HepG2 (cell line): ENCODE measurements at regions not wholly inside any gene's neighbourhood (a gene's known extent, or its start where the extent isn't known, plus 50 kb on each side); places are given as distances from the start of the nearest gene placed in this dataset.

Experiments
- HMG20A ChIP-seq: IDR thresholded peaks from 2 replicates; pipeline ENCODE4 v1.6.1; 2016; ENCODE audit warnings: borderline replicate concordance
- MTF1 ChIP-seq: sonication (generic); formaldehyde crosslinking; IDR thresholded peaks from 2 replicates; pipeline ENCODE4 v1.5.0; 2020; ENCODE audit warnings: missing genetic modification reagents
- MZF1 ChIP-seq: sonication (generic); formaldehyde crosslinking; IDR thresholded peaks from 2 replicates; pipeline ENCODE4 v1.8.1; 2023; ENCODE audit warnings: mild to moderate bottlenecking, missing genetic modification reagents, borderline replicate concordance
- NCOA1 ChIP-seq: sonication (generic); formaldehyde crosslinking; IDR thresholded peaks from 2 replicates; pipeline ENCODE4 v1.9.0; 2021; ENCODE audit warnings: missing genetic modification reagents
- NFKB2 ChIP-seq: sonication (generic); formaldehyde crosslinking; IDR thresholded peaks from 2 replicates; pipeline ENCODE4 v1.4.0; 2020; ENCODE audit warnings: missing genetic modification reagents, borderline replicate concordance
- REPIN1 ChIP-seq: sonication (generic); formaldehyde crosslinking; IDR thresholded peaks from 2 replicates; pipeline ENCODE4 v1.8.0; 2022; ENCODE audit warnings: missing genetic modification reagents, low read depth, mild to moderate bottlenecking, borderline replicate concordance
- SIX1 ChIP-seq: sonication (generic); formaldehyde crosslinking; IDR thresholded peaks from 2 replicates; pipeline ENCODE4 v1.4.0; 2020; ENCODE audit warnings: missing genetic modification reagents, borderline replicate concordance
- SNAI1 ChIP-seq: sonication (generic); formaldehyde crosslinking; IDR thresholded peaks from 2 replicates; pipeline ENCODE4 v1.5.0; 2020; ENCODE audit warnings: mild to moderate bottlenecking, missing genetic modification reagents, borderline replicate concordance
- TAF1 ChIP-seq: sonication (generic); formaldehyde crosslinking; IDR thresholded peaks from 2 replicates; pipeline ENCODE4 v1.4.0; 2020; ENCODE audit warnings: missing genetic modification reagents
- TARDBP ChIP-seq: sonication (generic); formaldehyde crosslinking; IDR thresholded peaks from 2 replicates; pipeline ENCODE4 v1.8.0; 2022; ENCODE audit warnings: mild to moderate bottlenecking, missing genetic modification reagents
- TCF7L2 ChIP-seq: IDR thresholded peaks from 2 replicates; pipeline ENCODE4 v1.6.1; 2011; ENCODE audit warnings: mild to moderate bottlenecking, low read depth, low read length, moderate library complexity
- TP53 ChIP-seq: sonication (generic); formaldehyde crosslinking; conservative IDR thresholded peaks from 2 replicates; pipeline ENCODE4 v1.4.0; 2020; ENCODE audit warnings: missing genetic modification reagents
- ZFY ChIP-seq: sonication (generic); formaldehyde crosslinking; IDR thresholded peaks from 2 replicates; pipeline ENCODE4 v1.4.0; 2020; ENCODE audit warnings: missing genetic modification reagents
- ZKSCAN1 ChIP-seq: fragments of 150-350 bp; IDR thresholded peaks from 2 replicates; pipeline ENCODE4 v1.6.1; 2014; ENCODE audit warnings: low read length
- ZNF256 ChIP-seq: sonication (generic); formaldehyde crosslinking; conservative IDR thresholded peaks from 2 replicates; pipeline ENCODE4 v1.4.0; 2020; ENCODE audit warnings: missing genetic modification reagents
- ZNF589 ChIP-seq: sonication (generic); formaldehyde crosslinking; conservative IDR thresholded peaks from 2 replicates; pipeline ENCODE4 v1.8.0; 2022; ENCODE audit warnings: mild to moderate bottlenecking, moderate library complexity, missing genetic modification reagents
- ZNF788 ChIP-seq: sonication (generic); formaldehyde crosslinking; IDR thresholded peaks from 2 replicates; pipeline ENCODE4 v1.5.0; 2020; ENCODE audit warnings: mild to moderate bottlenecking, missing genetic modification reagents, borderline replicate concordance
- TF ChIP-seq, protein P1 (sequence below): sonication (generic); formaldehyde crosslinking; IDR thresholded peaks from 2 replicates; pipeline ENCODE4 v1.5.0; 2020; ENCODE audit warnings: missing genetic modification reagents, mild to moderate bottlenecking, borderline replicate concordance
- TF ChIP-seq, protein P2 (sequence below): sonication (generic); formaldehyde crosslinking; conservative IDR thresholded peaks from 2 replicates; pipeline ENCODE4 v1.4.0; 2020; ENCODE audit warnings: missing genetic modification reagents
- TF ChIP-seq, protein P3 (sequence below): sonication (generic); formaldehyde crosslinking; conservative IDR thresholded peaks from 2 replicates; pipeline ENCODE4 v1.8.1; 2023; ENCODE audit warnings: missing genetic modification reagents
- TF ChIP-seq, protein P4 (sequence below): sonication (generic); formaldehyde crosslinking; IDR thresholded peaks from 2 replicates; pipeline ENCODE4 v1.4.0; 2020; ENCODE audit warnings: mild to moderate bottlenecking, missing genetic modification reagents
- TF ChIP-seq, protein P5 (sequence below): sonication (generic); formaldehyde crosslinking; IDR thresholded peaks from 2 replicates; pipeline ENCODE4 v1.5.1; 2020; ENCODE audit warnings: mild to moderate bottlenecking, missing genetic modification reagents

- TF ChIP-seq, protein P1, sequence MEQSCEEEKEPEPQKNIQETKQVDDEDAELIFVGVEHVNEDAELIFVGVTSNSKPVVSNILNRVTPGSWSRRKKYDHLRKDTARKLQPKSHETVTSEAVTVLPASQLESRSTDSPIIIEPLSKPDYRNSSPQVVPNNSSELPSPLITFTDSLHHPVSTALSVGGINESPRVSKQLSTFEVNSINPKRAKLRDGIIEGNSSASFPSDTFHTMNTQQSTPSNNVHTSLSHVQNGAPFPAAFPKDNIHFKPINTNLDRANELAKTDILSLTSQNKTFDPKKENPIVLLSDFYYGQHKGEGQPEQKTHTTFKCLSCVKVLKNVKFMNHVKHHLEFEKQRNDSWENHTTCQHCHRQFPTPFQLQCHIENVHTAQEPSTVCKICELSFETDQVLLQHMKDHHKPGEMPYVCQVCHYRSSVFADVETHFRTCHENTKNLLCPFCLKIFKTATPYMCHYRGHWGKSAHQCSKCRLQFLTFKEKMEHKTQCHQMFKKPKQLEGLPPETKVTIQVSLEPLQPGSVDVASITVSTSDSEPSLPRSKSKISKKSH (CRISPR knock-in tag) = 0 out of 2 replicates have a peak, but pooled peaks have one; percentile 48
- TF ChIP-seq ZNF256 (no peak), ZFY (CRISPR knock-in tag) (peak; percentile 78), ZNF788 (CRISPR knock-in tag) (peak; percentile 68; the same call in 1 of the 2 replicates), TAF1 (no peak), ZKSCAN1 (peak; percentile 81), MZF1 (CRISPR knock-in tag) (no peak), NCOA1 (no peak; the same call in 1 of the 2 replicates), NFKB2 (CRISPR knock-in tag) (peak; percentile 77; the same call in 1 of the 2 replicates), MTF1 (CRISPR knock-in tag) (no peak; the same call in 1 of the 2 replicates), SIX1 (CRISPR knock-in tag) (peak; percentile 20; the same call in 1 of the 2 replicates), REPIN1 (peak; percentile 47), TARDBP (CRISPR knock-in tag) (peak; percentile 90; the same call in 1 of the 2 replicates), TP53 (0 out of 2 replicates have a peak, but pooled peaks have one; percentile 18), ZNF589 (CRISPR knock-in tag) (no peak; the same call in 1 of the 2 replicates), TCF7L2 (no peak), SNAI1 (peak; percentile 74; the same call in 1 of the 2 replicates), HMG20A (CRISPR knock-in tag) (peak; percentile 72)
- TF ChIP-seq, protein P2, sequence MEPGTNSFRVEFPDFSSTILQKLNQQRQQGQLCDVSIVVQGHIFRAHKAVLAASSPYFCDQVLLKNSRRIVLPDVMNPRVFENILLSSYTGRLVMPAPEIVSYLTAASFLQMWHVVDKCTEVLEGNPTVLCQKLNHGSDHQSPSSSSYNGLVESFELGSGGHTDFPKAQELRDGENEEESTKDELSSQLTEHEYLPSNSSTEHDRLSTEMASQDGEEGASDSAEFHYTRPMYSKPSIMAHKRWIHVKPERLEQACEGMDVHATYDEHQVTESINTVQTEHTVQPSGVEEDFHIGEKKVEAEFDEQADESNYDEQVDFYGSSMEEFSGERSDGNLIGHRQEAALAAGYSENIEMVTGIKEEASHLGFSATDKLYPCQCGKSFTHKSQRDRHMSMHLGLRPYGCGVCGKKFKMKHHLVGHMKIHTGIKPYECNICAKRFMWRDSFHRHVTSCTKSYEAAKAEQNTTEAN (CRISPR knock-in tag) = no peak
- TF ChIP-seq, protein P3, sequence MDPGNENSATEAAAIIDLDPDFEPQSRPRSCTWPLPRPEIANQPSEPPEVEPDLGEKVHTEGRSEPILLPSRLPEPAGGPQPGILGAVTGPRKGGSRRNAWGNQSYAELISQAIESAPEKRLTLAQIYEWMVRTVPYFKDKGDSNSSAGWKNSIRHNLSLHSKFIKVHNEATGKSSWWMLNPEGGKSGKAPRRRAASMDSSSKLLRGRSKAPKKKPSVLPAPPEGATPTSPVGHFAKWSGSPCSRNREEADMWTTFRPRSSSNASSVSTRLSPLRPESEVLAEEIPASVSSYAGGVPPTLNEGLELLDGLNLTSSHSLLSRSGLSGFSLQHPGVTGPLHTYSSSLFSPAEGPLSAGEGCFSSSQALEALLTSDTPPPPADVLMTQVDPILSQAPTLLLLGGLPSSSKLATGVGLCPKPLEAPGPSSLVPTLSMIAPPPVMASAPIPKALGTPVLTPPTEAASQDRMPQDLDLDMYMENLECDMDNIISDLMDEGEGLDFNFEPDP (CRISPR knock-in tag) = no peak
- TF ChIP-seq, protein P4, sequence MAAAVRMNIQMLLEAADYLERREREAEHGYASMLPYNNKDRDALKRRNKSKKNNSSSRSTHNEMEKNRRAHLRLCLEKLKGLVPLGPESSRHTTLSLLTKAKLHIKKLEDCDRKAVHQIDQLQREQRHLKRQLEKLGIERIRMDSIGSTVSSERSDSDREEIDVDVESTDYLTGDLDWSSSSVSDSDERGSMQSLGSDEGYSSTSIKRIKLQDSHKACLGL = peak; percentile 84
- TF ChIP-seq, protein P5, sequence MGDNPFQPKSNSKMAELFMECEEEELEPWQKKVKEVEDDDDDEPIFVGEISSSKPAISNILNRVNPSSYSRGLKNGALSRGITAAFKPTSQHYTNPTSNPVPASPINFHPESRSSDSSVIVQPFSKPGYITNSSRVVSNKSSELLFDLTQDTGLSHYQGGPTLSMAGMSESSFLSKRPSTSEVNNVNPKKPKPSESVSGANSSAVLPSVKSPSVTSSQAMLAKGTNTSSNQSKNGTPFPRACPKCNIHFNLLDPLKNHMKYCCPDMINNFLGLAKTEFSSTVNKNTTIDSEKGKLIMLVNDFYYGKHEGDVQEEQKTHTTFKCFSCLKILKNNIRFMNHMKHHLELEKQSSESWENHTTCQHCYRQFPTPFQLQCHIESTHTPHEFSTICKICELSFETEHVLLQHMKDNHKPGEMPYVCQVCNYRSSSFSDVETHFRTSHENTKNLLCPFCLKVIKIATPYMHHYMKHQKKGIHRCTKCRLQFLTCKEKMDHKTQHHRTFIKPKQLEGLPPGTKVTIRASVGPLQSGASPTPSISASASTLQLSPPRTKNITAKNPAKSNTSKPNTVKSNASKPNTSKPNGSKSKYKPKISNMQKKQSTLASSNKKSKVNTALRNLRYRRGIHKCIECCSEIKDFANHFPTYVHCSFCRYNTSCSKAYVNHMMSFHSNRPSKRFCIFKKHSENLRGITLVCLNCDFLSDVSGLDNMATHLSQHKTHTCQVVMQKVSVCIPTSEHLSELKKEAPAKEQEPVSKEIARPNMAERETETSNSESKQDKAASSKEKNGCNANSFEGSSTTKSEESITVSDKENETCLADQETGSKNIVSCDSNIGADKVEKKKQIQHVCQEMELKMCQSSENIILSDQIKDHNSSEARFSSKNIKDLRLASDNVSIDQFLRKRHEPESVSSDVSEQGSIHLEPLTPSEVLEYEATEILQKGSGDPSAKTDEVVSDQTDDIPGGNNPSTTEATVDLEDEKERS (CRISPR knock-in tag) = peak; percentile 97
Observed at GRCh38 chr2:8574196-8575037, 107.4 kb upstream of the ID2 start (continued).
